ENCODE measurements at regions not wholly inside any gene's neighbourhood (a gene's known extent, or its start where the extent isn't known, plus 50 kb on each side); places are given as distances from the start of the nearest gene placed in this dataset.

- 45 to 56% methylated on average over 2 of the region's 2 CpGs for WGBS, 2 donors
- H3K9me3 ChIP-seq = no peaks in the 10 kb centered on the region
- TF ChIP-seq POLR2A (IDR thresholded peaks at IDR 0.05) = no peak
- TF ChIP-seq CTCF (IDR thresholded peaks at IDR 0.05) = no peak
- no peak for TF ChIP-seq POLR2AphosphoS5 (IDR thresholded peaks at IDR 0.05)
- TF ChIP-seq EP300 (IDR thresholded peaks at IDR 0.05) = no peak
- no peaks in the 10 kb centered on the region for H3K36me3 ChIP-seq
- no peaks in the 10 kb centered on the region for H3K27me3 ChIP-seq
- H3K27ac ChIP-seq = no peak overlapping the region
- H3K4me1 ChIP-seq = no peaks in the 10 kb centered on the region
- no peak overlapping the region for H3K4me3 ChIP-seq
- peak; percentile 37 for DNase-seq
- intact Hi-C loops (cut with DNase I) = no loop called here
Measured at GRCh38 chr12:85367936-85368335, 87.9 kb downstream of the ALX1 start.

DNA sequence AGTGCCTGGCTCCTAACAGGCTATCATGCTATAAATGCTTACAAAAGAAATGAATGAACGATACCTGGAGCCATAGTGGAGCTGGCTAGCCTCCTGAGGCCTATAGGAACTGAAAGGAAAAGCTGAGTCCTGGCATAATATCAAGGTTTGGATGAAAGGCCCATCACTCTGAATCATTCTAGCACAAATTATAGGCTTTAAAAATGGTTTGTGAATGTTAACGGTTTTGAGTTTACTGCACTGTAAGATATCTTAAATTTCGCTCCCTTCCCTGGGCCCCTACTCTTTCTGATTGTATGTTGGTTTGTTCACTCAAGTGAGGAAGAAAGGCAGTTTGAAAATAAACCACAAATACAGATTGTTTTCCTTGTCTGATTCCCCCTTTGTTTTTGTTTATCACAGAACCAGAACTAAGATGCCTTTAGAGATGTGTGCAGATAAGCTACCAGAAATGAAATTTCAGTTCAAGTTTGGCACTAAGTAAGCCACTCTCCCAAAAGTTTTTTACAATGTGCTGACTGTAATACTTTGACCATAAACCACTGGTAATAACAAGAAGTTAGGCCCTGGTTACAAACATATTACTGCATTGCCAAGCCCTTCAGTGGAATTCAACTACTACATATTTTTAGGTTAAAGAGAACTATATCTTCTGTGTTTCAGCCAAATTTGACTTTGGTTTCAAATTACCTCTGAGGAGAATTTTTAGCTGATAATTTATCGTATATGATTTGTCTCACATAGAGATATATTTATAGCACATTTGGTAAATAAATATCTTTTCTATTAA lies 89.5 kb downstream of the ALX1 start:
- no peak for DNase-seq
- Histone ChIP-seq H3K9me3 (no peaks in the 10 kb centered on the region), H3K27me3 (no peaks in the 10 kb centered on the region), H3K4me3 (no peak overlapping the region), H3K27ac (no peak overlapping the region), H3K36me3 (no peaks in the 10 kb centered on the region), H3K4me1 (no peaks in the 10 kb centered on the region)
- TF ChIP-seq POLR2A (IDR thresholded peaks at IDR 0.05) = no peak
- no peak for TF ChIP-seq EP300 (IDR thresholded peaks at IDR 0.05)
- TF ChIP-seq POLR2AphosphoS5 (IDR thresholded peaks at IDR 0.05) = no peak
- no peak for TF ChIP-seq CTCF (IDR thresholded peaks at IDR 0.05)
- intact Hi-C loops (cut with DNase I) = no loop called here
- WGBS, 2 donors = 61 to 75% methylated on average over 4 of the region's 4 CpGs

DNA sequence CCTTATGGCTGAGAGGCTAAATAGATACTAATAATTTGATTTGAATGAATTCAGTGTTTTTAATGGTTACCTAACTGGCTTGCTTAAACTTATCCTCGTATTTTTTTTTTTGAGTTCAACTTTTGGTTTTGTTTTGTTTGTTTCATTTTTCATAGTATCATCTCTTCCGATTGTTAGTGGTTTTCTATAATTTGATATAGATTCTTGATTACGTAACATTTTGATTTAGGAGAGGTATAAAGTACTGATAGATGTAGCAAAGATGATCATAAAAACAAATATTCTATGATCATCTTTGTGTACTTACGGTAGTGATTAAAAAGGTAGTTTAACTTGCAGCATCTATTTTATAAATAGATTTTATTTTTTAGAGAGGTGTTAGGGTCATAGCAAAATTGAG lies 93.0 kb downstream of the ALX1 start:
- 94 to 95% methylated on average over 4 of the region's 4 CpGs for WGBS, 2 donors
- Histone ChIP-seq H3K36me3 (no peaks in the 10 kb centered on the region), H3K4me1 (no peaks in the 10 kb centered on the region), H3K4me3 (no peak overlapping the region), H3K27me3 (no peaks in the 10 kb centered on the region), H3K9me3 (no peaks in the 10 kb centered on the region), H3K27ac (no peak overlapping the region)
- TF ChIP-seq CTCF (IDR thresholded peaks at IDR 0.05) = no peak
- no peak for DNase-seq
- intact Hi-C loops (cut with DNase I) = no loop called here

GRCh38 chr12:85374981-85375380 lies 95.0 kb downstream of the ALX1 start:
- intact Hi-C loops (cut with DNase I) = no loop called here
- H3K27ac ChIP-seq = no peak overlapping the region
- TF ChIP-seq CTCF (IDR thresholded peaks at IDR 0.05) (no peak), EP300 (IDR thresholded peaks at IDR 0.05) (no peak), POLR2AphosphoS5 (IDR thresholded peaks at IDR 0.05) (no peak), POLR2A (IDR thresholded peaks at IDR 0.05) (no peak)
- H3K9me3 ChIP-seq = no peaks in the 10 kb centered on the region
- no peaks in the 10 kb centered on the region for H3K4me1 ChIP-seq
- no peaks in the 10 kb centered on the region for H3K27me3 ChIP-seq
- H3K4me3 ChIP-seq = no peak overlapping the region
- no peaks in the 10 kb centered on the region for H3K36me3 ChIP-seq
- DNase-seq = no peak
- 18 to 61% methylated on average over 1 of the region's 1 CpG for WGBS, 2 donors

DNA sequence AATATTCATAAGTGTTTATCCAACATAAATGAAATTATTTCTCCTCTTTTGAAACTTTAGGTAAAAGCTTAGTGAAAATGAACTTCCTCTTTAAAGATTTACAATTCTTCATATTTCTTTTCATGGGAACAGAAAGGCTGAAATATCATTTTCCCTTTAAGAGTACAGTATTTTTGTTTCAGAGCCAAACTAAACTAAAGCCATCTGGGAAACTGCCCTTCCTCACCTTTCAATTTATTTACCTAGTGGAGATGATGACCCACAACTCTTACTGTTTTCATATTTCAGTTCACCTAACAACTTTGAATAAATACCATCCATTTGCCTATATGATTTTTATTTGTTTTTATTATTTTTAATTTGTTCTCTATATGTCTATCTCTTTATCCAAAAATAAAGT lies 105.4 kb downstream of the ALX1 start:
- Histone ChIP-seq H3K4me1 (no peaks in the 10 kb centered on the region), H3K36me3 (no peaks in the 10 kb centered on the region), H3K27me3 (no peaks in the 10 kb centered on the region), H3K9me3 (no peaks in the 10 kb centered on the region), H3K4me3 (no peak overlapping the region), H3K27ac (no peak overlapping the region)
- DNase-seq = no peak
- TF ChIP-seq EP300 (IDR thresholded peaks at IDR 0.05) (no peak), POLR2A (IDR thresholded peaks at IDR 0.05) (no peak), POLR2AphosphoS5 (IDR thresholded peaks at IDR 0.05) (no peak), CTCF (IDR thresholded peaks at IDR 0.05) (no peak)
- intact Hi-C loops (cut with DNase I) = no loop called here

All from sigmoid colon (tissue), 6 donors.